Smooth muscle cell (in vitro differentiated cells): ENCODE measurements at regions not wholly inside any gene's neighbourhood (a gene's known extent, or its start where the extent isn't known, plus 50 kb on each side); places are given as distances from the start of the nearest gene placed in this dataset.
"Not testable (repeated sequence)": the region's sequence is repeated elsewhere in the genome, so short reads cannot be mapped to it uniquely, and the experiment has no call there.

Experiments used
- DNase-seq: peaks from one replicate; lab custom pipeline; 2025; ENCODE audit not compliant: unreplicated experiment; lab: John Stamatoyannopoulos, UW
- H2AFZ ChIP-seq: fragments of 200-600 bp; sonication (generic); 2 replicates; pipeline ENCODE4 v1.6.0; 2016; ENCODE audit warnings: antibody characterized with exemption, low read depth, mild to moderate bottlenecking
- H3F3A ChIP-seq: fragments of 200-600 bp; sonication (generic); 2 replicates; pipeline ENCODE4 v1.6.0; 2017; ENCODE audit warnings: antibody characterized with exemption, low read depth
- H3K27ac ChIP-seq: fragments of 200-600 bp; sonication (generic); 2 replicates; pipeline ENCODE4 v1.5.1; 2016; ENCODE audit warnings: low read depth, mild to moderate bottlenecking
- H3K27me3 ChIP-seq: fragments of 200-600 bp; sonication (generic); 2 replicates; pipeline ENCODE4 v1.6.1; 2016; ENCODE audit warnings: low read depth, mild to moderate bottlenecking
- H3K36me3 ChIP-seq: fragments of 200-600 bp; sonication (generic); 2 replicates; pipeline ENCODE4 v1.5.1; 2016; ENCODE audit warnings: low read depth
- H3K4me1 ChIP-seq: fragments of 200-600 bp; sonication (generic); 2 replicates; pipeline ENCODE4 v1.5.1; 2016; ENCODE audit warnings: low read depth
- H3K4me2 ChIP-seq: fragments of 200-600 bp; sonication (generic); 2 replicates; pipeline ENCODE4 v1.6.0; 2016; ENCODE audit warnings: mild to moderate bottlenecking
- H3K4me3 ChIP-seq: fragments of 200-600 bp; sonication (generic); 2 replicates; pipeline ENCODE4 v1.5.1; 2016; ENCODE audit warnings: mild to moderate bottlenecking
- H3K79me2 ChIP-seq: fragments of 200-600 bp; sonication (generic); 2 replicates; pipeline ENCODE4 v1.6.0; 2016; ENCODE audit warnings: low read depth, mild to moderate bottlenecking
- H3K9ac ChIP-seq: fragments of 200-600 bp; sonication (generic); 2 replicates; pipeline ENCODE4 v1.6.0; 2016; ENCODE audit warnings: low read depth
- H3K9me3 ChIP-seq: fragments of 200-600 bp; sonication (generic); replicated peaks from 2 replicates; pipeline ENCODE4 v1.5.1; 2016; ENCODE audit warnings: low read depth
- H4K20me1 ChIP-seq: fragments of 200-600 bp; sonication (generic); 2 replicates; pipeline ENCODE4 v1.6.0; 2016; ENCODE audit warnings: low read depth
- CTCF ChIP-seq: fragments of 200-600 bp; sonication (generic); IDR thresholded peaks from 2 replicates; pipeline ENCODE4 v1.5.1; 2017; ENCODE audit warnings: borderline replicate concordance, mild to moderate bottlenecking, antibody characterized with exemption; ENCODE audit not compliant: insufficient read depth, poor library complexity, severe bottlenecking
- WGBS: methylation state at CpG from one replicate; pipeline ENCODE4 v1.1.7; 2016; ENCODE audit warnings: low lambda C conversion rate; 5-methylcytosine and 5-hydroxymethylcytosine counted together

- peak; percentile 94 for DNase-seq
- H4K20me1 ChIP-seq = no peaks in the 10 kb centered on the region
- H3K4me3 ChIP-seq = peak overlapping the region; percentile 78
- peak overlapping the region; percentile 100 for H3K27ac ChIP-seq
- H3K9me3 ChIP-seq = no peaks in the 10 kb centered on the region
- no peaks in the 10 kb centered on the region for H3K36me3 ChIP-seq
- H3K27me3 ChIP-seq = no peaks in the 10 kb centered on the region
- H3K9ac ChIP-seq = peak overlapping the region; percentile 100
- peaks cover 10% of the 10 kb centered on the region for H3F3A ChIP-seq
- no peak for TF ChIP-seq CTCF
- H3K79me2 ChIP-seq = no peaks in the 10 kb centered on the region
- H3K4me2 ChIP-seq = peak overlapping the region; percentile 100
- H3K4me1 ChIP-seq = peaks cover 36% of the 10 kb centered on the region
- 2% methylated on average over 57 of the region's 84 CpGs for WGBS
- H2AFZ ChIP-seq = peak overlapping the region; percentile 89
Observed at GRCh38 chr9:129413537-129414376, 207.1 kb downstream of the C9orf50 start.

GRCh38 chr9:129412814-129413536, 207.9 kb downstream of the C9orf50 start:
- peak overlapping the region; percentile 100 for H3K9ac ChIP-seq
- H3K9me3 ChIP-seq = no peaks in the 10 kb centered on the region
- H3F3A ChIP-seq = peaks cover 10% of the 10 kb centered on the region
- peaks cover 39% of the 10 kb centered on the region for H3K4me1 ChIP-seq
- no peak for TF ChIP-seq CTCF
- H2AFZ ChIP-seq = no peak overlapping the region
- peak overlapping the region; percentile 78 for H3K4me3 ChIP-seq
- H3K36me3 ChIP-seq = no peaks in the 10 kb centered on the region
- H3K27ac ChIP-seq = peak overlapping the region; percentile 100
- no peaks in the 10 kb centered on the region for H3K79me2 ChIP-seq
- WGBS = 8% methylated on average over 17 of the region's 49 CpGs
- DNase-seq = peak; percentile 65
- no peaks in the 10 kb centered on the region for H3K27me3 ChIP-seq
- no peaks in the 10 kb centered on the region for H4K20me1 ChIP-seq
- H3K4me2 ChIP-seq = peak overlapping the region; percentile 100

- WGBS = 77% methylated on average over 11 of the region's 11 CpGs
Observed at GRCh38 chr9:129412176-129412813, 208.6 kb downstream of the C9orf50 start.

More at GRCh38 chr9:129412176-129412813, 208.6 kb downstream of the C9orf50 start:
- not testable (repeated sequence) for H3F3A ChIP-seq, H3K79me2 ChIP-seq, H3K9me3 ChIP-seq, H4K20me1 ChIP-seq, DNase-seq, H3K36me3 ChIP-seq, H3K27me3 ChIP-seq, H2AFZ ChIP-seq
- H3K4me3 ChIP-seq = peak overlapping the region; percentile 78
- H3K9ac ChIP-seq = peak overlapping the region; percentile 100
- H3K4me1 ChIP-seq = peaks cover 39% of the 10 kb centered on the region
- H3K27ac ChIP-seq = peak overlapping the region; percentile 100
- H3K4me2 ChIP-seq = peak overlapping the region; percentile 100
